PC-9 (cell line): ENCODE measurements at regions not wholly inside any gene's neighbourhood (a gene's known extent, or its start where the extent isn't known, plus 50 kb on each side); places are given as distances from the start of the nearest gene placed in this dataset.

Source experiments
- BruUV-seq: library from RNA; stranded (reverse); fragments of 400-500 nt; replicated peaks from 2 replicates; lab custom pipeline; 2021; lab: Mats Ljungman, UMichigan
- CTCF ChIA-PET: fragments of 300-600 bp; sonication (Branson Sonifier 250); formaldehyde crosslinking; loops from one replicate; lab custom pipeline; 2022; ENCODE audit warnings: antibody characterized with exemption; lab: Charles Lee
- POLR2A ChIA-PET: fragments of 300-600 bp; sonication (Branson Sonifier 250); formaldehyde crosslinking; loops from one replicate; lab custom pipeline; 2022; ENCODE audit warnings: antibody characterized with exemption; ENCODE audit not compliant: unreplicated experiment; lab: Charles Lee
- DNase-seq, 2 experiments: peaks; one replicate each; pipeline versions ENCODE4 v3.0.0 to v3.0.0-alpha.2; 2015 to 2022; ENCODE audit warnings: mixed read lengths in 1 of 2
- H2AFZ ChIP-seq: fragments of 200-600 bp; sonication (generic); 2 replicates; pipeline ENCODE4 v1.8.1; 2017; ENCODE audit warnings: antibody characterized with exemption
- H3F3A ChIP-seq: fragments of 200-600 bp; sonication (generic); 2 replicates; pipeline ENCODE4 v1.8.1; 2017; ENCODE audit warnings: antibody characterized with exemption, mild to moderate bottlenecking, low read depth; ENCODE audit not compliant: insufficient read depth
- H3K27ac ChIP-seq: fragments of 200-600 bp; sonication (generic); 2 replicates; pipeline ENCODE4 v1.6.1; 2016; ENCODE audit warnings: mixed run types
- H3K27me3 ChIP-seq: fragments of 200-600 bp; sonication (generic); 2 replicates; pipeline ENCODE4 v1.6.1; 2016; ENCODE audit warnings: low read depth, mixed run types; ENCODE audit not compliant: insufficient read depth
- H3K36me3 ChIP-seq: fragments of 200-600 bp; sonication (generic); 2 replicates; pipeline ENCODE4 v1.6.1; 2016; ENCODE audit warnings: low read depth, mixed run types
- H3K4me1 ChIP-seq: fragments of 200-600 bp; sonication (generic); replicated peaks from 2 replicates; pipeline ENCODE4 v1.6.1; 2016; ENCODE audit warnings: mixed run types; ENCODE audit not compliant: insufficient read depth
- H3K4me2 ChIP-seq: fragments of 200-600 bp; sonication (generic); 2 replicates; pipeline ENCODE4 v1.6.1; 2017; ENCODE audit warnings: mixed run types
- H3K4me3 ChIP-seq: fragments of 200-600 bp; sonication (generic); 2 replicates; pipeline ENCODE4 v1.6.1; 2016; ENCODE audit warnings: mixed run types
- H3K79me2 ChIP-seq: fragments of 200-600 bp; sonication (generic); 2 replicates; pipeline ENCODE4 v1.6.1; 2017; ENCODE audit warnings: low read depth, mixed run types
- H3K9me2 ChIP-seq: fragments of 200-600 bp; sonication (generic); 2 replicates; pipeline ENCODE4 v1.8.1; 2017; ENCODE audit warnings: mild to moderate bottlenecking; ENCODE audit not compliant: insufficient read depth
- H3K9me3 ChIP-seq: fragments of 200-600 bp; sonication (generic); 2 replicates; pipeline ENCODE4 v1.8.1; 2016; ENCODE audit warnings: low read depth; ENCODE audit not compliant: insufficient read depth
- H4K20me1 ChIP-seq: fragments of 200-600 bp; sonication (generic); 2 replicates; pipeline ENCODE4 v1.8.1; 2017; ENCODE audit not compliant: insufficient read depth
- EZH2 ChIP-seq: fragments of 200-600 bp; sonication (generic); IDR thresholded peaks from 2 replicates; pipeline ENCODE4 v1.8.0; 2017; ENCODE audit warnings: antibody characterized with exemption, low read depth
- intact Hi-C: fragments of 100-400 bp; cut with micrococcal nuclease; formaldehyde crosslinking; loops from one replicate; pipeline ENCODE4 v1.10.0; 2022; ENCODE audit not compliant: unreplicated experiment
- TF ChIP-seq, protein P1 (sequence below): fragments of 200-600 bp; sonication (generic); conservative IDR thresholded peaks from 2 replicates; pipeline ENCODE4 v1.6.1; 2017; ENCODE audit warnings: mixed run types, antibody characterized with exemption, mild to moderate bottlenecking, moderate library complexity

DNA sequence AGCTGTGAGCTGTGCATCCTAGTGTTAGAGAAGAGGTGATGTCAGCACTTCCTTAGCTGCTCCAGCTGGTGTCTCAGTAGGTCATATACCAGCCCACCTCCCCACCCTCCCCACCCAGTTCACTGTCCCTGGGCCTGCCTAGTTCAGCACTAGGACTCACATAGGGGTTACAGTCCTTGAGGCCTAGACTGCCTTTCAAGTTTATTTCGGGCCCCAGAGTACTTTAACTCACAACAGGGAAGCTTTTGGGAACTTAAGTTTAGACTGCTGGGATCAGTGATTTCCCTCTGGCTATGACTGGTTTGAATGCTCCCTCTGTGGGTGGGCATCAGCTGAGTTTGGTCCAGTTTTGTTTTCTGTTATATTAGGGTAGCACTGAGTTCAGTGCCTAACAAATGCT lies 139.2 kb upstream of the MMS22L start:
- Histone ChIP-seq H2AFZ (no peak overlapping the region), H3K4me3 (no peak overlapping the region), H4K20me1 (no peaks in the 10 kb centered on the region), H3K36me3 (no peaks in the 10 kb centered on the region), H3K9me2 (no peaks in the 10 kb centered on the region), H3K27me3 (no peaks in the 10 kb centered on the region), H3K4me1 (no peaks in the 10 kb centered on the region), H3F3A (no peaks in the 10 kb centered on the region), H3K27ac (no peak overlapping the region), H3K4me2 (no peak overlapping the region), H3K79me2 (no peaks in the 10 kb centered on the region), H3K9me3 (no peaks in the 10 kb centered on the region)
- DNase-seq = no peak
- POLR2A ChIA-PET = no interaction called here
- TF ChIP-seq EZH2 = no peak
- TF ChIP-seq, protein P1, sequence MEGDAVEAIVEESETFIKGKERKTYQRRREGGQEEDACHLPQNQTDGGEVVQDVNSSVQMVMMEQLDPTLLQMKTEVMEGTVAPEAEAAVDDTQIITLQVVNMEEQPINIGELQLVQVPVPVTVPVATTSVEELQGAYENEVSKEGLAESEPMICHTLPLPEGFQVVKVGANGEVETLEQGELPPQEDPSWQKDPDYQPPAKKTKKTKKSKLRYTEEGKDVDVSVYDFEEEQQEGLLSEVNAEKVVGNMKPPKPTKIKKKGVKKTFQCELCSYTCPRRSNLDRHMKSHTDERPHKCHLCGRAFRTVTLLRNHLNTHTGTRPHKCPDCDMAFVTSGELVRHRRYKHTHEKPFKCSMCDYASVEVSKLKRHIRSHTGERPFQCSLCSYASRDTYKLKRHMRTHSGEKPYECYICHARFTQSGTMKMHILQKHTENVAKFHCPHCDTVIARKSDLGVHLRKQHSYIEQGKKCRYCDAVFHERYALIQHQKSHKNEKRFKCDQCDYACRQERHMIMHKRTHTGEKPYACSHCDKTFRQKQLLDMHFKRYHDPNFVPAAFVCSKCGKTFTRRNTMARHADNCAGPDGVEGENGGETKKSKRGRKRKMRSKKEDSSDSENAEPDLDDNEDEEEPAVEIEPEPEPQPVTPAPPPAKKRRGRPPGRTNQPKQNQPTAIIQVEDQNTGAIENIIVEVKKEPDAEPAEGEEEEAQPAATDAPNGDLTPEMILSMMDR = no peak
- no TSS peak for BruUV-seq
- intact Hi-C loops = no loop called here
- CTCF ChIA-PET = no interaction called here

DNA sequence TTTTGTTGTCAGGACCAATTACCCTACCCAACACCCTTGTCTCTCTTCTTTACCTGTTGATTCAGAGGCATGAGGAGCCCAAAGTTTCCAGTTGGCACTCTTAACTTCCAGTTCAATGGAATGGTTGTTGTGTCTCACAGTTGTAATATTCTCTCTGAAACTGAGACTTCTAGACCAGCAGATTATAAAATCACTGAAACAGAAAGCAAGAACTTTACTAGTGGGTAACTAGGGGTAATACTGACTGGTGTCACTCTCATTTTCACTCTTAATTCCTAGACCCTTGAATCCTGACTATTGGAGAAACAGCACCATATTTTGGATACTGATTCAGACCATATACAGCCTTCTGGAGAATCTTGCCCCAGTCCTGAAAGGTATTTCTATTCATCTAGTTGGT lies 140.2 kb upstream of the MMS22L start:
- intact Hi-C loops = no loop called here
- Histone ChIP-seq H3F3A (no peaks in the 10 kb centered on the region), H4K20me1 (no peaks in the 10 kb centered on the region), H3K27ac (no peak overlapping the region), H3K4me3 (no peak overlapping the region), H3K36me3 (no peaks in the 10 kb centered on the region), H3K27me3 (no peaks in the 10 kb centered on the region), H3K79me2 (no peaks in the 10 kb centered on the region), H3K4me2 (no peak overlapping the region), H3K9me2 (no peaks in the 10 kb centered on the region), H2AFZ (no peak overlapping the region), H3K4me1 (no peaks in the 10 kb centered on the region), H3K9me3 (no peaks in the 10 kb centered on the region)
- CTCF ChIA-PET = no interaction called here
- TF ChIP-seq, protein P1 = no peak
- TF ChIP-seq EZH2 = no peak
- POLR2A ChIA-PET = no interaction called here
- no peak for DNase-seq
- no TSS peak for BruUV-seq

DNA sequence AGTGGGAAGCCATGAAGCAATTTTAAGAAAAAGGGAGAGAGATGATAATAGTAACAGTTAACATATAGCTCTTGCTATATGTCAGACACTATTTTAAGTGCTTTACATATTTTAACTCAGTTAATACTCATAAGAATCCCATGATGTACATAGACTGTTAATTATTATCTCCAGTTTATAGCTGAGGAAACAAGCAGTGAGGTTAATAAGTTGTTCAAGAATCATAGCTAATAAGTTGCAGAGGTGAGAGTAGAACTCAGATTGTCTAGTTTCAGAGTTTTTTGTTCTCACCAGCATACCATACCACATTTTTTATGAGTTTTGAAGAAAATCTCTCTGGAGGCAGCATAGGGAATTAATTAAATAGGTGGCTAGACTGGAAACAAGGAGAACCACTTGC lies 144.6 kb upstream of the MMS22L start:
- CTCF ChIA-PET = no interaction called here
- no peak overlapping the region for H3K27ac ChIP-seq
- TF ChIP-seq, protein P1 = no peak
- TF ChIP-seq EZH2 = no peak

More for the DNA sequence above, 144.6 kb upstream of the MMS22L start:
- no peaks in the 10 kb centered on the region for H4K20me1 ChIP-seq
- POLR2A ChIA-PET = no interaction called here
- H3K9me3 ChIP-seq = no peaks in the 10 kb centered on the region
- BruUV-seq = no TSS peak
- H3K9me2 ChIP-seq = no peaks in the 10 kb centered on the region
- H3K36me3 ChIP-seq = no peaks in the 10 kb centered on the region
- H2AFZ ChIP-seq = no peak overlapping the region
- H3K27me3 ChIP-seq = no peaks in the 10 kb centered on the region
- no peaks in the 10 kb centered on the region for H3K79me2 ChIP-seq
- intact Hi-C loops = no loop called here
- no peak overlapping the region for H3K4me3 ChIP-seq
- H3F3A ChIP-seq = no peaks in the 10 kb centered on the region
- no peak overlapping the region for H3K4me2 ChIP-seq
- DNase-seq = no peak
- H3K4me1 ChIP-seq = no peaks in the 10 kb centered on the region
